Activated CD4-positive, alpha-beta T cell treated with anti-CD3 and anti-CD28 coated beads for 24 hours (primary cell): ENCODE measurements at regions not wholly inside any gene's neighbourhood (a gene's known extent, or its start where the extent isn't known, plus 50 kb on each side); places are given as distances from the start of the nearest gene placed in this dataset.
"Not testable (repeated sequence)": the region's sequence is repeated elsewhere in the genome, so short reads cannot be mapped to it uniquely, and the experiment has no call there.

Experiments used
- DNase-seq, 2 donors: peaks; one replicate each; pipeline ENCODE4 v3.0.0-alpha.2; 2020; ENCODE audit warnings: low read depth in 2 of 2

GRCh38 chr18:1663879-1664705 is 759.4 kb downstream of the ADCYAP1 start:
- DNase-seq, result peak in 1 of 2 donors; percentile 16

GRCh38 chr18:1665079-1665478 is 760.4 kb downstream of the ADCYAP1 start:
- no peak for DNase-seq

- DNase-seq, result no peak
Measured at GRCh38 chr18:1668279-1668678, 763.6 kb downstream of the ADCYAP1 start.

- not testable (repeated sequence) for DNase-seq
Measured at GRCh38 chr18:1671710-1672109, 767.0 kb downstream of the ADCYAP1 start.

- DNase-seq, result no peak
Measured at GRCh38 chr18:1676387-1676786, 771.7 kb downstream of the ADCYAP1 start.

GRCh38 chr18:1680108-1680507 is 775.4 kb downstream of the ADCYAP1 start:
- no peak for DNase-seq

- DNase-seq, result no peak
Measured at GRCh38 chr18:1691863-1692262, 787.2 kb downstream of the ADCYAP1 start.

- no peak for DNase-seq
Measured at GRCh38 chr18:1708006-1708405, 803.3 kb downstream of the ADCYAP1 start.

GRCh38 chr18:1710114-1710513 is 805.4 kb downstream of the ADCYAP1 start:
- no peak for DNase-seq

GRCh38 chr18:1732143-1732542 is 827.5 kb downstream of the ADCYAP1 start:
- DNase-seq, result no peak

GRCh38 chr18:1746131-1746530 is 825.2 kb downstream of the METTL4 start:
- DNase-seq, result no peak

- no peak for DNase-seq
Measured at GRCh38 chr18:1751249-1751648, 820.1 kb downstream of the METTL4 start.

GRCh38 chr18:1760901-1761300 is 810.4 kb downstream of the METTL4 start:
- no peak for DNase-seq

- DNase-seq, result no peak
Measured at GRCh38 chr18:1774261-1774660, 797.0 kb downstream of the METTL4 start.

GRCh38 chr18:1777843-1778242 is 793.5 kb downstream of the METTL4 start:
- no peak for DNase-seq

- DNase-seq, result no peak
Measured at GRCh38 chr18:1778496-1779178, 792.7 kb downstream of the METTL4 start.

GRCh38 chr18:1779587-1779986 is 791.7 kb downstream of the METTL4 start:
- DNase-seq, result no peak

- no peak for DNase-seq
Measured at GRCh38 chr18:1784113-1784512, 787.2 kb downstream of the METTL4 start.

GRCh38 chr18:1785980-1786379 is 785.3 kb downstream of the METTL4 start:
- DNase-seq, result not testable (repeated sequence)

- no peak for DNase-seq
Measured at GRCh38 chr18:1796636-1797035, 774.7 kb downstream of the METTL4 start.

- no peak for DNase-seq
Measured at GRCh38 chr18:1797235-1797634, 774.1 kb downstream of the METTL4 start.

- DNase-seq, result no peak
Measured at GRCh38 chr18:1805521-1805920, 765.8 kb downstream of the METTL4 start.
